ENCODE measurements at regions not wholly inside any gene's neighbourhood (a gene's known extent, or its start where the extent isn't known, plus 50 kb on each side); places are given as distances from the start of the nearest gene placed in this dataset.
A peak's percentile ranks its signal among the peaks of the same experiment; 100 is the strongest.

DNA sequence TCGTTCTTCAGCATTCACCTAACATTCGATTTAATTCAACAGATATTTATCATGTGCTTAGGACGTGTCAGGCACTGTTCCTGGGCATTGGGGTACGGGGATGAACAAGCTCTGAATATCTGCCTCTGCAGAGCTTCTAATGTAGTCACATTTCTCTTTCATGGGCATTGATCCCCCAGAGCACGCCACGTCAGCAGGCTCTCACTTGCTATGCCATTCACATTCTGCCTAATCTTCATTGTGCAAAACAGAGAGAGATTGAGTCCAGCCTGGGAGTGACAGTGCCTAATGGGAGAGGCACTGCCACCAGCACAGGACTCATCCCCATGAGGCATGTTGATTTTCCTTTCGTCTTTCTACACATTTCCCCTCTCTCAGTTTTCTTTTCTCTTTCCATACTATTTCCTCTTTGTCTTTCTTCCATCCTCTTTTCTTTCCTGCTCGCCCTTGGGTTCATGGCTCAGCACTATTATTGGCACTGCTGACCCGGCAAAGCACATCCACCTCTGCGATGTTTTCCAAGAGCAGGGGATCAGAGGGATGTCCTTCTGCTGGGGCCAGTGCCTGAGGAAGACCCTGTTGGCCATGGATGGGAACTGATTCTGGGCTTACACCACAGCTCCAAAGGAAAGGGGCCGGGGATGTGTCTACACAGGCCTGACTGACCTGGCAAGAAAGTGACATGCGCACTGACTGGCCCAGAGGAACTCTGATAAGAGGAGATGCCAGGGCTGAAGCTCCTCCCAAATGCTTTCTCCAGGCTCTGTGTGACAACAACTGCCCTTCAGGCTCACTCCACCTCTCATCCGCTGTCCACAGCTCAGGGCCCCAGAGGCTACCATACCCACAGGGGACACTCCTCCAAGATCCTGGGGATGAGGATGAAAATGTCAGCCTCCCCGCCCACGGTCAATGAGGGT is 195.9 kb downstream of the TOMM20 start:
- ChIA-PET CTCF (ENCODE audit: low intra/inter-chr PET ratio) (no interaction called here), POLR2A (interaction anchor here (0.5 to 1.2 kb wide), 6 partner anchors 13 to 324 kb away, joined by 3 read pairs; no protein-coding TSS in a partner anchor)
- Histone ChIP-seq H3K9me1 (ENCODE audit: control insufficient read depth, insufficient read depth, low read length) (no peaks in the 10 kb centered on the region), H3K36me3 (ENCODE audit: control insufficient read depth, insufficient read depth, low read length) (no peaks in the 10 kb centered on the region), H3K4me3 (no peak overlapping the region), H3K9me3 (replicated peaks; ENCODE audit: control insufficient read depth, insufficient read depth, low read depth, low read length) (no peaks in the 10 kb centered on the region), H3K27ac (ENCODE audit: extremely low read depth, low read depth, low read length) (no peak overlapping the region), H3K27me3 (ENCODE audit: control insufficient read depth in 2 of 2, insufficient read depth in 2 of 2, low read length in 2 of 2) (no peaks in the 10 kb centered on the region), H3K4me2 (ENCODE audit: insufficient read depth, low read length) (no peak overlapping the region), H3K9ac (ENCODE audit: insufficient read depth in 1 of 2, low read depth in 2 of 2, low read length in 2 of 2) (peak overlapping the region in 1 of 2 experiments; percentile 0; a peak in 1 of 4 replicates), H4K20me1 (replicated peaks; ENCODE audit: control insufficient read depth, insufficient read depth, low read length) (no peaks in the 10 kb centered on the region), H3K79me2 (ENCODE audit: control insufficient read depth, insufficient read depth, low read length) (no peaks in the 10 kb centered on the region), H2AFZ (ENCODE audit: low read depth, low read length) (no peak overlapping the region), H3K4me1 (replicated peaks in 1 of 2; ENCODE audit: control insufficient read depth in 2 of 2, insufficient read depth in 2 of 2, low read length in 2 of 2) (peaks cover 0 to 3% of the 10 kb centered on the region in 2 experiments; a peak in 2 of 5 replicates)
- in situ Hi-C loops (cut with MboI), result no loop called here
- DNase-seq (ENCODE audit: extremely low read depth in 1 of 4, low spot score in 3 of 4), result no peak
- no peak for FAIRE-seq
- BruUV-seq (replicated peaks), result no TSS peak
- intact Hi-C loops (cut with micrococcal nuclease), result no loop called here
- 44% methylated on average over 15 of the region's 15 CpGs for WGBS (ENCODE audit: insufficient coverage, low coverage, missing lambda C conversion rate)
- peak; percentile 18; the same call in 2 of the 3 replicates for ATAC-seq
- TF ChIP-seq EGR1 (conservative IDR thresholded peaks at IDR 0.05) (0 out of 2 replicates have a peak, but pooled peaks have one; percentile 18), POLR2G (IDR thresholded peaks at IDR 0.05; ENCODE audit: low read depth, low read length) (no peak), PHF21A (IDR thresholded peaks at IDR 0.05; ENCODE audit: borderline replicate concordance, low read depth) (no peak), ILF3 (IDR thresholded peaks at IDR 0.05; ENCODE audit: borderline replicate concordance) (no peak), MIER1 (IDR thresholded peaks at IDR 0.05; ENCODE audit: low read depth) (no peak), EP300 (IDR thresholded peaks at IDR 0.05; ENCODE audit: low read length) (no peak), SIX5 (IDR thresholded peaks at IDR 0.05; ENCODE audit: borderline replicate concordance in 1 of 2, insufficient read depth in 1 of 2, low read depth in 1 of 2, low read length in 2 of 2) (no peak), ZNF347 (CRISPR knock-in tag; IDR thresholded peaks at IDR 0.05; ENCODE audit: low read depth) (no peak), TFAM (CRISPR knock-in tag; conservative IDR thresholded peaks at IDR 0.05) (no peak), FOXA3 (CRISPR knock-in tag; conservative IDR thresholded peaks at IDR 0.05 in 1 of 2, IDR thresholded peaks at IDR 0.05 in 1 of 2) (no peak), NRF1 (conservative IDR thresholded peaks at IDR 0.05 in 1 of 2, IDR thresholded peaks at IDR 0.05 in 1 of 2) (peak; percentile 54 to 67; a peak in 2 of 4 replicates), NFIX (CRISPR knock-in tag; IDR thresholded peaks at IDR 0.05; ENCODE audit: low read depth) (no peak)
- TF ChIP-seq, protein P1, sequence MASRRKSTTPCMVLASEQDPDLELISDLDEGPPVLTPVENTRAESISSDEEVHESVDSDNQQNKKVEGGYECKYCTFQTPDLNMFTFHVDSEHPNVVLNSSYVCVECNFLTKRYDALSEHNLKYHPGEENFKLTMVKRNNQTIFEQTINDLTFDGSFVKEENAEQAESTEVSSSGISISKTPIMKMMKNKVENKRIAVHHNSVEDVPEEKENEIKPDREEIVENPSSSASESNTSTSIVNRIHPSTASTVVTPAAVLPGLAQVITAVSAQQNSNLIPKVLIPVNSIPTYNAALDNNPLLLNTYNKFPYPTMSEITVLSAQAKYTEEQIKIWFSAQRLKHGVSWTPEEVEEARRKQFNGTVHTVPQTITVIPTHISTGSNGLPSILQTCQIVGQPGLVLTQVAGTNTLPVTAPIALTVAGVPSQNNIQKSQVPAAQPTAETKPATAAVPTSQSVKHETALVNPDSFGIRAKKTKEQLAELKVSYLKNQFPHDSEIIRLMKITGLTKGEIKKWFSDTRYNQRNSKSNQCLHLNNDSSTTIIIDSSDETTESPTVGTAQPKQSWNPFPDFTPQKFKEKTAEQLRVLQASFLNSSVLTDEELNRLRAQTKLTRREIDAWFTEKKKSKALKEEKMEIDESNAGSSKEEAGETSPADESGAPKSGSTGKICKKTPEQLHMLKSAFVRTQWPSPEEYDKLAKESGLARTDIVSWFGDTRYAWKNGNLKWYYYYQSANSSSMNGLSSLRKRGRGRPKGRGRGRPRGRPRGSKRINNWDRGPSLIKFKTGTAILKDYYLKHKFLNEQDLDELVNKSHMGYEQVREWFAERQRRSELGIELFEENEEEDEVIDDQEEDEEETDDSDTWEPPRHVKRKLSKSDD (conservative IDR thresholded peaks at IDR 0.05; ENCODE audit: low read length), result no peak
- TF ChIP-seq, protein P2, sequence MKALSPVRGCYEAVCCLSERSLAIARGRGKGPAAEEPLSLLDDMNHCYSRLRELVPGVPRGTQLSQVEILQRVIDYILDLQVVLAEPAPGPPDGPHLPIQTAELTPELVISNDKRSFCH (CRISPR knock-in tag; IDR thresholded peaks at IDR 0.05), result no peak
- TF ChIP-seq, protein P2 (tag; IDR thresholded peaks at IDR 0.05), result no peak
- TF ChIP-seq, protein P3, sequence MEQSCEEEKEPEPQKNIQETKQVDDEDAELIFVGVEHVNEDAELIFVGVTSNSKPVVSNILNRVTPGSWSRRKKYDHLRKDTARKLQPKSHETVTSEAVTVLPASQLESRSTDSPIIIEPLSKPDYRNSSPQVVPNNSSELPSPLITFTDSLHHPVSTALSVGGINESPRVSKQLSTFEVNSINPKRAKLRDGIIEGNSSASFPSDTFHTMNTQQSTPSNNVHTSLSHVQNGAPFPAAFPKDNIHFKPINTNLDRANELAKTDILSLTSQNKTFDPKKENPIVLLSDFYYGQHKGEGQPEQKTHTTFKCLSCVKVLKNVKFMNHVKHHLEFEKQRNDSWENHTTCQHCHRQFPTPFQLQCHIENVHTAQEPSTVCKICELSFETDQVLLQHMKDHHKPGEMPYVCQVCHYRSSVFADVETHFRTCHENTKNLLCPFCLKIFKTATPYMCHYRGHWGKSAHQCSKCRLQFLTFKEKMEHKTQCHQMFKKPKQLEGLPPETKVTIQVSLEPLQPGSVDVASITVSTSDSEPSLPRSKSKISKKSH (CRISPR knock-in tag; IDR thresholded peaks at IDR 0.05), result no peak

Measured in K562 (cell line).